MM.1S (cell line): ENCODE measurements at regions not wholly inside any gene's neighbourhood (a gene's known extent, or its start where the extent isn't known, plus 50 kb on each side); places are given as distances from the start of the nearest gene placed in this dataset.

Experiments used
- CTCF ChIP-seq: fragments of 300-600 bp; sonication (generic); IDR thresholded peaks from 2 replicates; pipeline ENCODE4 v1.5.1; 2016; ENCODE audit warnings: antibody characterized with exemption, low read length, mixed read lengths
- EZH2 ChIP-seq: fragments of 300-600 bp; sonication (generic); optimal IDR thresholded peaks from 2 replicates; pipeline ENCODE3; 2017; ENCODE audit warnings: low read depth, mild to moderate bottlenecking, antibody characterized with exemption, low read length, mixed read lengths

- no peak for TF ChIP-seq CTCF
- TF ChIP-seq EZH2, result no peak
These were observed 383.2 kb downstream of the CHSY3 start for GRCh38 chr5:130287438-130287837.
